ENCODE measurements at regions not wholly inside any gene's neighbourhood (a gene's known extent, or its start where the extent isn't known, plus 50 kb on each side); places are given as distances from the start of the nearest gene placed in this dataset.

GRCh38 chr2:155980941-155981560 lies 351.5 kb downstream of the NR4A2 start:
- H3K4me1 ChIP-seq (ENCODE audit: control insufficient read depth in 1 of 2, insufficient read depth in 2 of 2, low read depth in 1 of 2, low read length in 1 of 2): no peaks in the 10 kb centered on the region
- no peaks in the 10 kb centered on the region for H3K9me3 ChIP-seq
- CTCF ChIA-PET: no interaction called here
- H3K36me3 ChIP-seq (replicated peaks in 1 of 2; ENCODE audit: control insufficient read depth in 1 of 2, insufficient read depth in 2 of 2, low read length in 1 of 2): no peaks in the 10 kb centered on the region
- H3K4me3 ChIP-seq (ENCODE audit: low read depth in 2 of 2, low read length in 1 of 2): no peak overlapping the region
- H3K9me2 ChIP-seq: no peaks in the 10 kb centered on the region
- no peak overlapping the region for H2AFZ ChIP-seq (ENCODE audit: low read depth)
- no peaks in the 10 kb centered on the region for H3K79me2 ChIP-seq (ENCODE audit: insufficient read depth)
- WGBS (ENCODE audit: low lambda C conversion rate): 3% methylated on average over 3 of the region's 3 CpGs
- no peak overlapping the region for H3K9ac ChIP-seq
- no peak overlapping the region for H3K27ac ChIP-seq (ENCODE audit: low read depth in 2 of 2, low read length in 1 of 2)
- POLR2A ChIA-PET: no interaction called here
- TF ChIP-seq RAD21 (IDR thresholded peaks at IDR 0.05; ENCODE audit: low read length) (no peak), JUND (IDR thresholded peaks at IDR 0.05) (no peak)
- H3F3A ChIP-seq (replicated peaks; ENCODE audit: insufficient read depth): no peaks in the 10 kb centered on the region
- no peaks in the 10 kb centered on the region for H4K20me1 ChIP-seq (ENCODE audit: insufficient read depth)
- no peaks in the 10 kb centered on the region for H3K27me3 ChIP-seq (ENCODE audit: insufficient read depth)
- no peak overlapping the region for H3K4me2 ChIP-seq
- no peak for DNase-seq

DNA sequence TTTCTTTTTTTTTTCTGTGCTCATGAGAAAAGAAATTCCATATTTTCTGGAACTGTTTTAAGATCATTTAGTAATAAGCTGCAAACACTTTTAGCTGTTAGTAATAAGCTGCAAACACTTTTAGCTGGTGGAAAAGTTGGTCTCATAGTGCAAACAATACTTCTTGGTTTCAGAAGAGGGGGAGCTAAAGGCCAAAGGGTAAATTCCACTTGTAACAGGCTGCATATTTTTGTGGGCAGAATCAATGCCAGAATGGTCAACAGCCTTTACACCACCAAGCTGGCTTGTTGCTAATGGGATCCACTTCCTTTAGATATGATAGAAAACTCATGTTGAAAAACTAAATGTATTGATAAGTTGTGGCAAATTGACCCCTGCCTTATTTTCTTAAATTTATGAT lies 356.8 kb downstream of the NR4A2 start:
- Histone ChIP-seq H3K4me3 (ENCODE audit: low read depth in 2 of 2, low read length in 1 of 2) (no peak overlapping the region), H3F3A (replicated peaks; ENCODE audit: insufficient read depth) (no peaks in the 10 kb centered on the region), H3K4me2 (no peak overlapping the region), H3K27ac (ENCODE audit: low read depth in 2 of 2, low read length in 1 of 2) (no peak overlapping the region), H3K79me2 (ENCODE audit: insufficient read depth) (no peaks in the 10 kb centered on the region), H3K9ac (no peak overlapping the region), H2AFZ (ENCODE audit: low read depth) (no peak overlapping the region), H4K20me1 (ENCODE audit: insufficient read depth) (no peaks in the 10 kb centered on the region), H3K36me3 (replicated peaks in 1 of 2; ENCODE audit: control insufficient read depth in 1 of 2, insufficient read depth in 2 of 2, low read length in 1 of 2) (no peaks in the 10 kb centered on the region), H3K9me2 (no peaks in the 10 kb centered on the region), H3K27me3 (ENCODE audit: insufficient read depth) (no peaks in the 10 kb centered on the region), H3K9me3 (no peaks in the 10 kb centered on the region), H3K4me1 (ENCODE audit: control insufficient read depth in 1 of 2, insufficient read depth in 2 of 2, low read depth in 1 of 2, low read length in 1 of 2) (no peaks in the 10 kb centered on the region)
- POLR2A ChIA-PET: no interaction called here
- CTCF ChIA-PET: no interaction called here
- TF ChIP-seq MAX (IDR thresholded peaks at IDR 0.05; ENCODE audit: low read depth) (no peak), GATA2 (CRISPR knock-in tag; IDR thresholded peaks at IDR 0.05) (no peak), YY1 (IDR thresholded peaks at IDR 0.05; ENCODE audit: low read depth) (no peak), EP300 (IDR thresholded peaks at IDR 0.05; ENCODE audit: borderline replicate concordance in 1 of 2, low read depth in 1 of 2, low read length in 1 of 2) (no peak), MXI1 (IDR thresholded peaks at IDR 0.05; ENCODE audit: low read depth, low read length) (no peak), FOXM1 (IDR thresholded peaks at IDR 0.05; ENCODE audit: low read depth) (no peak), RCOR1 (IDR thresholded peaks at IDR 0.05; ENCODE audit: low read length) (no peak)
- TF ChIP-seq, protein P1, sequence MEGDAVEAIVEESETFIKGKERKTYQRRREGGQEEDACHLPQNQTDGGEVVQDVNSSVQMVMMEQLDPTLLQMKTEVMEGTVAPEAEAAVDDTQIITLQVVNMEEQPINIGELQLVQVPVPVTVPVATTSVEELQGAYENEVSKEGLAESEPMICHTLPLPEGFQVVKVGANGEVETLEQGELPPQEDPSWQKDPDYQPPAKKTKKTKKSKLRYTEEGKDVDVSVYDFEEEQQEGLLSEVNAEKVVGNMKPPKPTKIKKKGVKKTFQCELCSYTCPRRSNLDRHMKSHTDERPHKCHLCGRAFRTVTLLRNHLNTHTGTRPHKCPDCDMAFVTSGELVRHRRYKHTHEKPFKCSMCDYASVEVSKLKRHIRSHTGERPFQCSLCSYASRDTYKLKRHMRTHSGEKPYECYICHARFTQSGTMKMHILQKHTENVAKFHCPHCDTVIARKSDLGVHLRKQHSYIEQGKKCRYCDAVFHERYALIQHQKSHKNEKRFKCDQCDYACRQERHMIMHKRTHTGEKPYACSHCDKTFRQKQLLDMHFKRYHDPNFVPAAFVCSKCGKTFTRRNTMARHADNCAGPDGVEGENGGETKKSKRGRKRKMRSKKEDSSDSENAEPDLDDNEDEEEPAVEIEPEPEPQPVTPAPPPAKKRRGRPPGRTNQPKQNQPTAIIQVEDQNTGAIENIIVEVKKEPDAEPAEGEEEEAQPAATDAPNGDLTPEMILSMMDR (IDR thresholded peaks at IDR 0.05): no peak
- TF ChIP-seq, protein P2, sequence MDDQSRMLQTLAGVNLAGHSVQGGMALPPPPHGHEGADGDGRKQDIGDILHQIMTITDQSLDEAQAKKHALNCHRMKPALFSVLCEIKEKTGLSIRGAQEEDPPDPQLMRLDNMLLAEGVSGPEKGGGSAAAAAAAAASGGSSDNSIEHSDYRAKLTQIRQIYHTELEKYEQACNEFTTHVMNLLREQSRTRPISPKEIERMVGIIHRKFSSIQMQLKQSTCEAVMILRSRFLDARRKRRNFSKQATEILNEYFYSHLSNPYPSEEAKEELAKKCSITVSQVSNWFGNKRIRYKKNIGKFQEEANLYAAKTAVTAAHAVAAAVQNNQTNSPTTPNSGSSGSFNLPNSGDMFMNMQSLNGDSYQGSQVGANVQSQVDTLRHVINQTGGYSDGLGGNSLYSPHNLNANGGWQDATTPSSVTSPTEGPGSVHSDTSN (IDR thresholded peaks at IDR 0.05): no peak
- TF ChIP-seq, protein P3, sequence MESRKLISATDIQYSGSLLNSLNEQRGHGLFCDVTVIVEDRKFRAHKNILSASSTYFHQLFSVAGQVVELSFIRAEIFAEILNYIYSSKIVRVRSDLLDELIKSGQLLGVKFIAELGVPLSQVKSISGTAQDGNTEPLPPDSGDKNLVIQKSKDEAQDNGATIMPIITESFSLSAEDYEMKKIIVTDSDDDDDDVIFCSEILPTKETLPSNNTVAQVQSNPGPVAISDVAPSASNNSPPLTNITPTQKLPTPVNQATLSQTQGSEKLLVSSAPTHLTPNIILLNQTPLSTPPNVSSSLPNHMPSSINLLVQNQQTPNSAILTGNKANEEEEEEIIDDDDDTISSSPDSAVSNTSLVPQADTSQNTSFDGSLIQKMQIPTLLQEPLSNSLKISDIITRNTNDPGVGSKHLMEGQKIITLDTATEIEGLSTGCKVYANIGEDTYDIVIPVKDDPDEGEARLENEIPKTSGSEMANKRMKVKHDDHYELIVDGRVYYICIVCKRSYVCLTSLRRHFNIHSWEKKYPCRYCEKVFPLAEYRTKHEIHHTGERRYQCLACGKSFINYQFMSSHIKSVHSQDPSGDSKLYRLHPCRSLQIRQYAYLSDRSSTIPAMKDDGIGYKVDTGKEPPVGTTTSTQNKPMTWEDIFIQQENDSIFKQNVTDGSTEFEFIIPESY (IDR thresholded peaks at IDR 0.05; ENCODE audit: borderline replicate concordance, low read depth): no peak
- TF ChIP-seq, protein P4, sequence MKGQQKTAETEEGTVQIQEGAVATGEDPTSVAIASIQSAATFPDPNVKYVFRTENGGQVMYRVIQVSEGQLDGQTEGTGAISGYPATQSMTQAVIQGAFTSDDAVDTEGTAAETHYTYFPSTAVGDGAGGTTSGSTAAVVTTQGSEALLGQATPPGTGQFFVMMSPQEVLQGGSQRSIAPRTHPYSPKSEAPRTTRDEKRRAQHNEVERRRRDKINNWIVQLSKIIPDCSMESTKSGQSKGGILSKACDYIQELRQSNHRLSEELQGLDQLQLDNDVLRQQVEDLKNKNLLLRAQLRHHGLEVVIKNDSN (IDR thresholded peaks at IDR 0.05; ENCODE audit: borderline replicate concordance, low read depth): no peak
- no peak for DNase-seq
